IMR-90 (cell line): ENCODE measurements at regions not wholly inside any gene's neighbourhood (a gene's known extent, or its start where the extent isn't known, plus 50 kb on each side); places are given as distances from the start of the nearest gene placed in this dataset.

Source experiments
- ATAC-seq: fragments of 200-7000 bp; cut with Tn5 transposase; 2 replicates; pipeline ENCODE4 v1.9.1; 2020; ENCODE audit warnings: low read depth, mild to moderate bottlenecking, moderate library complexity
- BruUV-seq: library from RNA; stranded (reverse); fragments of 400-500 nt; replicated peaks from 2 replicates; lab custom pipeline; 2021; lab: Mats Ljungman, UMichigan
- CTCF ChIA-PET: fragments of 300-600 bp; formaldehyde crosslinking; extraction: SDS; loops from one replicate; lab custom pipeline; 2021; ENCODE audit warnings: antibody characterized with exemption; lab: Yijun Ruan, JAX
- POLR2A ChIA-PET: fragments of 300-600 bp; sonication (Branson Sonifier 250); formaldehyde crosslinking; loops from one replicate; lab custom pipeline; 2022; ENCODE audit warnings: antibody characterized with exemption; ENCODE audit not compliant: unreplicated experiment; lab: Charles Lee
- DNase-seq: peaks from one replicate; pipeline ENCODE4 v3.0.0; 2013
- H2AFZ ChIP-seq: replicated peaks from 2 replicates; pipeline ENCODE3; 2013; ENCODE audit warnings: low read length, mild to moderate bottlenecking; ENCODE audit not compliant: poor library complexity
- H2AK5ac ChIP-seq: 2 replicates; pipeline ENCODE4 v1.6.1; 2013; ENCODE audit warnings: low read depth, low read length, inconsistent platforms
- H2AK9ac ChIP-seq: replicated peaks from 2 replicates; pipeline ENCODE3; 2013; ENCODE audit warnings: mild to moderate bottlenecking, low read depth, low read length, moderate library complexity; ENCODE audit not compliant: poor library complexity
- H2BK120ac ChIP-seq: 2 replicates; pipeline ENCODE4 v1.6.1; 2013; ENCODE audit warnings: low read depth, low read length, inconsistent platforms
- H2BK15ac ChIP-seq: 3 replicates; pipeline ENCODE4 v1.6.1; 2013; ENCODE audit warnings: low read depth, low read length, inconsistent platforms
- H2BK20ac ChIP-seq: 2 replicates; pipeline ENCODE4 v1.6.1; 2013; ENCODE audit warnings: low read depth, mild to moderate bottlenecking, inconsistent platforms, low read length, moderate library complexity
- H2BK5ac ChIP-seq: 2 replicates; pipeline ENCODE4 v1.6.1; 2013; ENCODE audit warnings: mild to moderate bottlenecking, low read depth, low read length, inconsistent platforms; ENCODE audit not compliant: poor library complexity, severe bottlenecking
- H3K14ac ChIP-seq: replicated peaks from 2 replicates; pipeline ENCODE4 v1.6.1; 2013; ENCODE audit warnings: low read depth, low read length, inconsistent platforms
- H3K18ac ChIP-seq: 2 replicates; pipeline ENCODE4 v1.6.1; 2013; ENCODE audit warnings: low read depth, low read length, control low read depth
- H3K23ac ChIP-seq: 2 replicates; pipeline ENCODE4 v1.6.1; 2013; ENCODE audit warnings: low read depth, low read length, inconsistent platforms
- H3K27ac ChIP-seq: 2 replicates; pipeline ENCODE4 v1.5.1; 2013; ENCODE audit warnings: mild to moderate bottlenecking, control low read depth, low read length; ENCODE audit not compliant: insufficient read depth
- H3K27me3 ChIP-seq: 2 replicates; pipeline ENCODE4 v1.6.1; 2013; ENCODE audit warnings: low read length; ENCODE audit not compliant: control insufficient read depth, insufficient read depth
- H3K36me3 ChIP-seq: 2 replicates; pipeline ENCODE4 v1.6.1; 2013; ENCODE audit warnings: low read length, mixed read lengths; ENCODE audit not compliant: control insufficient read depth, insufficient read depth
- H3K4ac ChIP-seq: 2 replicates; pipeline ENCODE4 v1.6.1; 2013; ENCODE audit warnings: low read depth, low read length, inconsistent platforms
- H3K4me1 ChIP-seq: 2 replicates; pipeline ENCODE4 v1.6.1; 2013; ENCODE audit warnings: low read length, mixed read lengths; ENCODE audit not compliant: control insufficient read depth, insufficient read depth
- H3K4me2 ChIP-seq: 2 replicates; pipeline ENCODE4 v1.6.1; 2013; ENCODE audit warnings: low read depth, mild to moderate bottlenecking, control low read depth, low read length, moderate library complexity
- H3K4me3 ChIP-seq: 2 replicates; pipeline ENCODE4 v1.5.1; 2013; ENCODE audit warnings: low read depth, mild to moderate bottlenecking, control low read depth, low read length, moderate library complexity; ENCODE audit not compliant: insufficient read depth
- H3K56ac ChIP-seq: 2 replicates; pipeline ENCODE4 v1.6.1; 2013; ENCODE audit warnings: low read length, inconsistent platforms; ENCODE audit not compliant: insufficient read depth; ENCODE audit errors: extremely low read depth
- H3K79me1 ChIP-seq, 2 experiments: 2 replicates each; pipeline ENCODE4 v1.6.1; 2013; ENCODE audit warnings: low read length in 2 of 2, inconsistent platforms in 1 of 2, low read depth in 1 of 2
- H3K9ac ChIP-seq: 2 replicates; pipeline ENCODE4 v1.6.1; 2013; ENCODE audit warnings: low read depth, low read length, control low read depth
- H3K9me1 ChIP-seq: 2 replicates; pipeline ENCODE4 v1.6.1; 2013; ENCODE audit warnings: low read length, inconsistent platforms; ENCODE audit not compliant: insufficient read depth
- H3K9me3 ChIP-seq: 2 replicates; pipeline ENCODE4 v1.6.1; 2013; ENCODE audit warnings: low read length; ENCODE audit not compliant: control insufficient read depth, insufficient read depth
- H4K20me1 ChIP-seq: 2 replicates; pipeline ENCODE4 v1.6.1; 2013; ENCODE audit warnings: low read length, inconsistent platforms; ENCODE audit not compliant: insufficient read depth
- H4K5ac ChIP-seq: 2 replicates; pipeline ENCODE4 v1.6.1; 2013; ENCODE audit warnings: mild to moderate bottlenecking, low read depth, low read length, control low read depth
- H4K8ac ChIP-seq, 2 experiments: 2 replicates each; pipeline ENCODE4 v1.6.1; 2013; ENCODE audit warnings: low read depth in 2 of 2, low read length in 2 of 2, control low read depth in 1 of 2, inconsistent platforms in 1 of 2
- H4K91ac ChIP-seq: 2 replicates; pipeline ENCODE4 v1.6.1; 2013; ENCODE audit warnings: low read depth, low read length, inconsistent platforms; ENCODE audit not compliant: insufficient read depth
- CEBPB ChIP-seq: IDR thresholded peaks from 2 replicates; pipeline ENCODE4 v1.6.1; 2012; ENCODE audit warnings: low read depth, low read length, improper control_type of control experiment
- CHD1 ChIP-seq: IDR thresholded peaks from 2 replicates; pipeline ENCODE4 v1.6.1; 2012; ENCODE audit warnings: low read depth, low read length, improper control_type of control experiment
- CTCF ChIP-seq: conservative IDR thresholded peaks from 2 replicates; pipeline ENCODE4 v1.5.1; 2012; ENCODE audit warnings: mild to moderate bottlenecking, low read depth, low read length, improper control_type of control experiment
- ELK1 ChIP-seq: fragments of 150-350 bp; IDR thresholded peaks from 2 replicates; pipeline ENCODE4 v1.6.1; 2016; ENCODE audit warnings: low read depth, mild to moderate bottlenecking, low read length, moderate library complexity, borderline replicate concordance
- FOS ChIP-seq: fragments of 150-350 bp; IDR thresholded peaks from 2 replicates; pipeline ENCODE4 v1.6.1; 2016; ENCODE audit warnings: low read depth, low read length
- MAFK ChIP-seq: IDR thresholded peaks from 2 replicates; pipeline ENCODE4 v1.6.1; 2012; ENCODE audit warnings: low read depth, low read length, improper control_type of control experiment
- MAZ ChIP-seq: IDR thresholded peaks from 2 replicates; pipeline ENCODE4 v1.6.1; 2012; ENCODE audit warnings: low read depth, mild to moderate bottlenecking, low read length, improper control_type of control experiment, moderate library complexity, borderline replicate concordance
- MXI1 ChIP-seq: IDR thresholded peaks from 2 replicates; pipeline ENCODE4 v1.6.1; 2012; ENCODE audit warnings: low read depth, mild to moderate bottlenecking, low read length, moderate library complexity, borderline replicate concordance
- NFE2L2 ChIP-seq: fragments of 150-350 bp; IDR thresholded peaks from 2 replicates; pipeline ENCODE4 v1.6.1; 2016; ENCODE audit warnings: low read depth, mild to moderate bottlenecking, low read length
- RAD21 ChIP-seq: IDR thresholded peaks from 2 replicates; pipeline ENCODE4 v1.6.1; 2012; ENCODE audit warnings: low read length, improper control_type of control experiment
- RCOR1 ChIP-seq: IDR thresholded peaks from 2 replicates; pipeline ENCODE4 v1.6.1; 2012; ENCODE audit warnings: mild to moderate bottlenecking, low read length, improper control_type of control experiment; ENCODE audit not compliant: insufficient replicate concordance
- RFX5 ChIP-seq: IDR thresholded peaks from 2 replicates; pipeline ENCODE4 v1.8.0; 2012; ENCODE audit warnings: low read depth, mild to moderate bottlenecking, low read length, moderate library complexity
- SMC3 ChIP-seq: fragments of 150-350 bp; IDR thresholded peaks from 2 replicates; pipeline ENCODE4 v1.6.1; 2016; ENCODE audit warnings: low read depth, mild to moderate bottlenecking, antibody characterized with exemption, low read length, moderate library complexity
- USF2 ChIP-seq: fragments of 150-350 bp; IDR thresholded peaks from 2 replicates; pipeline ENCODE4 v1.6.1; 2017; ENCODE audit warnings: mild to moderate bottlenecking, antibody characterized with exemption, low read length, low read depth
- WGBS, 2 experiments: methylation state at CpG; one replicate each; pipeline versions ENCODE4 v1.1.5 to v1.1.7; 2013; ENCODE audit warnings: missing lambda C conversion rate in 2 of 2; ENCODE audit not compliant: insufficient read length in 1 of 2; ENCODE audit errors: extremely low coverage in 2 of 2; 5-methylcytosine and 5-hydroxymethylcytosine counted together
- dilution Hi-C: fragments of 300-500 bp; cut with HindIII; formaldehyde crosslinking; loops from one replicate; pipeline ENCODE4 v1.14.3; 2018; ENCODE audit warnings: low sequenced_read_pairs; ENCODE audit not compliant: unreplicated experiment
- in situ Hi-C: fragments of 300-500 bp; cut with MboI; formaldehyde crosslinking; loops from 3 replicates; pipeline ENCODE4 v1.14.3; 2019; ENCODE audit warnings: low sequenced_read_pairs, inconsistent platforms, mixed read lengths
- intact Hi-C: fragments of 100-400 bp; cut with micrococcal nuclease; formaldehyde crosslinking; loops from 2 replicates; pipeline ENCODE4 v1.10.0; 2022

GRCh38 chr3:164208048-164208447 lies 870.2 kb downstream of the SI start:
- Histone ChIP-seq H3K18ac (no peak overlapping the region), H4K5ac (no peak overlapping the region), H3K56ac (no peak overlapping the region), H2AK9ac (no peak overlapping the region), H4K91ac (no peak overlapping the region), H3K36me3 (no peaks in the 10 kb centered on the region), H2BK5ac (no peak overlapping the region), H2BK15ac (no peak overlapping the region), H3K4me2 (no peak overlapping the region), H2BK120ac (no peak overlapping the region), H3K9me3 (peaks cover 10% of the 10 kb centered on the region), H3K79me1 (no peaks in the 10 kb centered on the region), H3K9ac (no peak overlapping the region), H3K4me3 (no peak overlapping the region), H3K27ac (no peak overlapping the region), H4K8ac (no peak overlapping the region), H3K27me3 (no peaks in the 10 kb centered on the region), H4K20me1 (no peaks in the 10 kb centered on the region), H3K9me1 (no peaks in the 10 kb centered on the region), H2BK20ac (no peak overlapping the region), H3K14ac (no peak overlapping the region), H2AFZ (no peak overlapping the region), H2AK5ac (no peak overlapping the region), H3K4me1 (no peaks in the 10 kb centered on the region), H3K4ac (no peak overlapping the region), H3K23ac (no peak overlapping the region)
- WGBS, 2 experiments: no CpG with 5 or more reads among the region's 2 CpGs
- intact Hi-C loops (no loop called here), in situ Hi-C loops (no loop called here), dilution Hi-C loops (no loop called here)
- ATAC-seq: no peak
- ChIA-PET POLR2A (no interaction called here), CTCF (no interaction called here)
- TF ChIP-seq SMC3 (no peak), MXI1 (no peak), NFE2L2 (no peak), RAD21 (no peak), FOS (no peak), USF2 (no peak), RCOR1 (no peak), CEBPB (no peak), ELK1 (no peak), MAFK (no peak), CTCF (no peak), RFX5 (no peak), MAZ (no peak), CHD1 (no peak)
- no TSS peak for BruUV-seq
- no peak for DNase-seq
